ENCODE measurements at regions not wholly inside any gene's neighbourhood (a gene's known extent, or its start where the extent isn't known, plus 50 kb on each side); places are given as distances from the start of the nearest gene placed in this dataset.

DNA sequence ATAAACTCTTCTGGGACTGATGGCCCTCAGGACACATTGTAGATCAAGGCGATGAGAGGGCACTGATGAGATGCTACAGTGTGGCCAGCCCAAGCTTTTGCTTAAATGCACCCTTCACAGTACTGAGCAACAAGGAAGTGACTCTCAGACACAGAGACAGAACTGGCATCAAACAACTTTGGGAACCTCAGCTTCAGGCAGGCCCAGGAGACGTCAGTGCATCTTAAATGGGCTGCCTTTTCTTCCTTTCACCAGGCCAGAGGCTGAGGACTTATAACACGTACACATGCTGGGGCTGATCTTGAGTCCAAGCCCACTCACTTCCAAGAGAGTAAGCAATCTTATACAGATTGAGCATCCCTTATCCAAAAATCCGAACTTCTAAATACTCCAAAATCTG lies 386.1 kb upstream of the C16orf82 start:
- TF ChIP-seq, protein P1, sequence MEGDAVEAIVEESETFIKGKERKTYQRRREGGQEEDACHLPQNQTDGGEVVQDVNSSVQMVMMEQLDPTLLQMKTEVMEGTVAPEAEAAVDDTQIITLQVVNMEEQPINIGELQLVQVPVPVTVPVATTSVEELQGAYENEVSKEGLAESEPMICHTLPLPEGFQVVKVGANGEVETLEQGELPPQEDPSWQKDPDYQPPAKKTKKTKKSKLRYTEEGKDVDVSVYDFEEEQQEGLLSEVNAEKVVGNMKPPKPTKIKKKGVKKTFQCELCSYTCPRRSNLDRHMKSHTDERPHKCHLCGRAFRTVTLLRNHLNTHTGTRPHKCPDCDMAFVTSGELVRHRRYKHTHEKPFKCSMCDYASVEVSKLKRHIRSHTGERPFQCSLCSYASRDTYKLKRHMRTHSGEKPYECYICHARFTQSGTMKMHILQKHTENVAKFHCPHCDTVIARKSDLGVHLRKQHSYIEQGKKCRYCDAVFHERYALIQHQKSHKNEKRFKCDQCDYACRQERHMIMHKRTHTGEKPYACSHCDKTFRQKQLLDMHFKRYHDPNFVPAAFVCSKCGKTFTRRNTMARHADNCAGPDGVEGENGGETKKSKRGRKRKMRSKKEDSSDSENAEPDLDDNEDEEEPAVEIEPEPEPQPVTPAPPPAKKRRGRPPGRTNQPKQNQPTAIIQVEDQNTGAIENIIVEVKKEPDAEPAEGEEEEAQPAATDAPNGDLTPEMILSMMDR (conservative IDR thresholded peaks at IDR 0.05; ENCODE audit: low read length) = no peak
- no peak for TF ChIP-seq EZH2phosphoT487 (IDR thresholded peaks at IDR 0.05; ENCODE audit: borderline replicate concordance, low read depth, low read length)
